OCI-LY1 (cell line): ENCODE measurements at regions not wholly inside any gene's neighbourhood (a gene's known extent, or its start where the extent isn't known, plus 50 kb on each side); places are given as distances from the start of the nearest gene placed in this dataset.

Experiments used
- EZH2 ChIP-seq: fragments of 200-600 bp; sonication (generic), shearing (Covaris generic); IDR thresholded peaks from 2 replicates; pipeline ENCODE4 v1.8.0; 2017; ENCODE audit warnings: borderline replicate concordance, mixed run types, mild to moderate bottlenecking, antibody characterized with exemption, low read length, moderate library complexity, mixed read lengths
- TF ChIP-seq, protein P1 (sequence below): fragments of 200-600 bp; sonication (generic), shearing (Covaris generic); IDR thresholded peaks from 2 replicates; pipeline ENCODE4 v1.5.1; 2017; ENCODE audit warnings: mild to moderate bottlenecking, antibody characterized with exemption, low read length, moderate library complexity, mixed read lengths

GRCh38 chrY:12610861-12611260 is 90.2 kb upstream of the USP9Y start:
- TF ChIP-seq, protein P1, sequence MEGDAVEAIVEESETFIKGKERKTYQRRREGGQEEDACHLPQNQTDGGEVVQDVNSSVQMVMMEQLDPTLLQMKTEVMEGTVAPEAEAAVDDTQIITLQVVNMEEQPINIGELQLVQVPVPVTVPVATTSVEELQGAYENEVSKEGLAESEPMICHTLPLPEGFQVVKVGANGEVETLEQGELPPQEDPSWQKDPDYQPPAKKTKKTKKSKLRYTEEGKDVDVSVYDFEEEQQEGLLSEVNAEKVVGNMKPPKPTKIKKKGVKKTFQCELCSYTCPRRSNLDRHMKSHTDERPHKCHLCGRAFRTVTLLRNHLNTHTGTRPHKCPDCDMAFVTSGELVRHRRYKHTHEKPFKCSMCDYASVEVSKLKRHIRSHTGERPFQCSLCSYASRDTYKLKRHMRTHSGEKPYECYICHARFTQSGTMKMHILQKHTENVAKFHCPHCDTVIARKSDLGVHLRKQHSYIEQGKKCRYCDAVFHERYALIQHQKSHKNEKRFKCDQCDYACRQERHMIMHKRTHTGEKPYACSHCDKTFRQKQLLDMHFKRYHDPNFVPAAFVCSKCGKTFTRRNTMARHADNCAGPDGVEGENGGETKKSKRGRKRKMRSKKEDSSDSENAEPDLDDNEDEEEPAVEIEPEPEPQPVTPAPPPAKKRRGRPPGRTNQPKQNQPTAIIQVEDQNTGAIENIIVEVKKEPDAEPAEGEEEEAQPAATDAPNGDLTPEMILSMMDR: no peak
- no peak for TF ChIP-seq EZH2
